ENCODE measurements at regions not wholly inside any gene's neighbourhood (a gene's known extent, or its start where the extent isn't known, plus 50 kb on each side); places are given as distances from the start of the nearest gene placed in this dataset.
"Not testable (repeated sequence)": the region's sequence is repeated elsewhere in the genome, so short reads cannot be mapped to it uniquely, and the experiment has no call there.

GRCh38 chr5:87732875-87733768 is 320.4 kb upstream of the CCNH start:
- no peak for DNase-seq

- no peak for DNase-seq
Observed at GRCh38 chr5:87729781-87730180, 317.1 kb upstream of the CCNH start.

DNA sequence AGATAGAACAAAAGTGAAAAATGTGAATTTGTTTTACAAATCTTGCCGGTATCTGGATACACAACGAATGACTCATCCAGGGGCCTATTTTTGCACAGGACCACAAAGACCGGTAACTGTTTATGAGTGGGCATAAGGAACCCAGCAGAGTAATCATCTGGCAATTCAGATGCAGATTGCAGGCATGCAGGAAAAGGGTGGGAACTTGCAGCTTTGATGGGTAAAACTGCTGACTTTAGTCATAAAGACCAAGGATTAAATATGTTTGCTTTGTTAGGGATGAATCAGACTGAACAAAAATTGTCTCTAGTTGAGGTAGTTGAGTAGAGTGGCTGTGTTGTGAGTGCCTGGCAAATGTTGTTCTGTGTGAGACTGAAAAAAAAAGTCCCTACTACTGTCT is 309.6 kb upstream of the CCNH start:
- no peak for DNase-seq

DNA sequence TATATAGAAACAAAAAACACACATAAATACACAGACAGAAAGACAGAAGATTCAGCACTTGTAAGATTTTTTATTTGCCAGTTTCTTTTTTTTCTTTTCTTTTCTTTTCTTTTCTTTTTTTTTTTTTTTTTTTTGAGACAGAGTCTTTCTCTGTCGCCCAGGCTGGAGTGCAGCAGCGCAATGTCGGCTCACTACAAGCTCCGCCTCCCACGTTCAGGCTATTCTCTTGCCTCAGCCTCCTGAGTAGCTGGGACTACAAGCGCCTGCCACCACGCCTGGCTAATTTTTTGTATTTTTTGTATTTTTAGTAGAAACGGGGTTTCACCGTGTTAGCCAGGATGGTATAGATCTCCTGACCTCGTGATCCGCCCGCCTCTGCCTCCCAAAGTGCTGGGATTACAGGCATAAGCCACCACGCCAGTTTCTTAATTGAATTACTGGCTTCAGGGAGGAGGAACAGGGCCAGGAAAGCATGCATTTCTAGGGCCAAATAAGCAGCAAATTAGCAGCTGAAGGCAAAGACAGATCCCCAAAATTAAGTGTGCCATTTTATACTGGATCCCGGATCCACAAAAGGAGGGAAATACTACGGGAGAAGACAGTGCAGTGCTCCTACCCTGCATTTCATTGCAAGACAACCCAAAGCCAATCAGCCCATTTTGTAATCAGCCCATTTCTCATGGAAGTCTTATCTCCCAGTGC is 305.6 kb upstream of the CCNH start:
- DNase-seq = not testable (repeated sequence)

DNA sequence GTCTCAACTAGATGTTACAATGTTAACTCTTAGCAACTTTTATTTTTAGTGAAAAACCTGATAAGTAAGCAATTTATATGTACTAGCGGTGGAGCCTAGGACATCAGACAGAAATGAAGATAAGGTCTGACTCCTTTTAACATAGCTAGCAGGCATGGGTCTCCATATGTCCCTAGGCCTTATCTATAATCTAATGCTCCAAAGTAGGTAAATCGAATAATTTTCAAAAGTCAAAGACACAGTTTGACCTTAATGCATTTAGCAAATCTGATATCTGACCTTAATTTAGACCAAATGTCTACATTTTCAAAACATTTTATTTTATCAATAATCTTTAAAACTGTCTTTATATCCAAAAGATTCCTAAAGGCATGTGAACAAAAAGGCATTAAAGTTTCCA is 305.0 kb upstream of the CCNH start:
- DNase-seq = no peak

GRCh38 chr5:87705876-87706275 is 293.1 kb upstream of the CCNH start:
- DNase-seq = no peak

GRCh38 chr5:87686975-87687374 is 274.2 kb upstream of the CCNH start:
- DNase-seq = no peak

- no peak for DNase-seq
Observed at GRCh38 chr5:87686018-87686417, 273.3 kb upstream of the CCNH start.

DNA sequence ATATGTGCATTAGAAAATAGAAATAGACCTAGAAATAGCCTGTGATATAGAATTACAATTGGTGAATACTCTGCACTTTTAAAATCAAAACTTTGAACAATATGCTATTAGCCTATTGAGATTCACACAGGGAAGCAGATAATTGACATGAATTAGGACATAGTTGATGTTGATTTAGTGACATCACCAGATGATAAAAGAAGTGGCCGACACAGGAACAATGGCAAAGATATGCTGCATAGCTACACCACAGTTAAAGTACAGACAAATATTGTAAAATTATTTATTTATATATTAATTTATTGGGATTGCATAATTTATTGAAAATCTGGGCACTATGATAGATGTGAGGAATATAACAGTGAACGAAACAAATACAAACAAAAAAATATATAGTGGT is 261.5 kb upstream of the CCNH start:
- no peak for DNase-seq

GRCh38 chr5:87671146-87671545 is 258.4 kb upstream of the CCNH start:
- DNase-seq = no peak

- no peak for DNase-seq
Observed at GRCh38 chr5:87665166-87665565, 252.4 kb upstream of the CCNH start.

GRCh38 chr5:87661784-87662566 is 249.2 kb upstream of the CCNH start:
- DNase-seq = no peak

- no peak for DNase-seq
Observed at GRCh38 chr5:87653242-87653641, 240.5 kb upstream of the CCNH start.

GRCh38 chr5:87650284-87650683 is 237.6 kb upstream of the CCNH start:
- no peak for DNase-seq

GRCh38 chr5:87649455-87649854 is 236.7 kb upstream of the CCNH start:
- no peak for DNase-seq

DNA sequence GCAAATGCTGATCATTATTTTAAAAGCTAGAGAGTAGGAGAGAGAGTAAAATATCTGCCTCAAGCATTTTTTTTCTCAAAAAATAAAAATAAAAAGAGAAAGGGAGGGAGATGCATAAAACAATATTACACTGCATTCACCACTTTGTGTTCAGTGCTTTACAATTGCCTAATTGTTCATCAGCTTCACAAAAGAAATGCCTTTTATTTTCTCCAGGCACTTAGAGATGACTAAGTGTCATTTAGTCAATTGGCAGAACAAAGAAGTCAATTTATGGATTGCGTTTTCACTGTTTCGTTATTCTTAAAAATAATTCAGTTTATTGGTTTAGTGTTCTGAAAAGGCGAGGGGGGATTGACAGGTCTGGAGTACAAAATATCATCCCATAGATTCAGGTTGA is 232.5 kb upstream of the CCNH start:
- no peak for DNase-seq

DNA sequence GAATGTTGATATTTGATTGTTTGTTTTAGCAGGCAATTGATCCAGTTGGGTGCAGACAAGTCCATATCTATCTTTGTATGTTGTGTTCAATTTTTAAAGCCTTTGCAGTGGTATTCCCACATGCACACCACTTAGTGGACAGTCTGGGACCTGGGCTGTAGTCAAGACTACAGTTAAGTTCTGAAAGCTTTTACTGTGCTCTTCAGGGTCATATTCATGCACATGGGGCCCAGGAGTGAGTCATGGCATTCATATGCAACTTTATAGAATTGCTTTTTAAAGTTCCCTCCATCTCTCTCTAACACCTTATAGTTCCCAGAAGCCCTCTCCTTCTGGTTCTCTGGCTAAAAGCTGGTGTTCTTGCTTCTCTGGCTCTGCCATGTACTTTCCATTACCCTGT is 228.2 kb upstream of the CCNH start:
- DNase-seq = no peak

GRCh38 chr5:87627363-87627762 is 214.6 kb upstream of the CCNH start:
- DNase-seq = no peak

- DNase-seq = no peak
Observed at GRCh38 chr5:87608385-87608784, 195.7 kb upstream of the CCNH start.

DNA sequence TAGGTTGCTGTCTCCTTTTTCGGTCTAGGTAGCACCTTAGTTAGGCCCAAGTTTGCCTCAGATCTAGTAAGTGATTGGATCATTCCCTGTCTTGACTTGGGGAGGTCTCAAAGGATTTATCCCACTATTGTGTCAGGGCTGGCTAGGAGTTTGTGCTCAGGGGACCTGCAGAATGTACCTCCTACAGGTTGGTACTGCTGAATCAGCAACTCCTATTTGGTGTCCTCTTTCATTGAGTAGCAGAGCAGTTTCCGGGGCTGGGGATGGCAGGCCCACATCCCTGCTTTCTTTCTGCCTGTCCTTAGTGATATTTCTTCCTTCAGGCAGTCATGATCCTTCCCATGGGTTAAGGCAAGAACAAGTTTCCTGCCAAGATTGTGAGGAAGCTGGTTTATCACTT is 192.9 kb upstream of the CCNH start:
- no peak for DNase-seq

DNA sequence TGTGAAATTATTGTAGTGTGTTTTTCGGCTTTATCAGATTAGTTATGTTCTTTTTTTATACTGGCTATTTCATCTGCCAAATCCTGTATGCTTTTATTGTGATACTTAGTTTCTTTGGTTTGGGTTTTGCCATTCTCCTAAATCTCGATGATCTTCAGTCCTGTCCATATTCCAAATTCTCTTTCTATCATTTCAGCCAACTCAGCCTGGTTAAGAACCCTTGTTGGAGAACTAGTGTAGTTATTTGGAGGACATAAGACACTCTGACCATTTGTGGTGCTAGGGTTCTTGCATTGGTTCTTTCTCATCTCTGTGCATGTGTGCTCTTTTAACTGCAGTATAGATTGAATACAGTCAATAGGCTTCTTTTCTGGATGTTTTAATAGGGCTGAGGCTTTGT is 187.0 kb upstream of the CCNH start:
- no peak for DNase-seq

- no peak for DNase-seq
Observed at GRCh38 chr5:87598460-87598859, 185.7 kb upstream of the CCNH start.

DNA sequence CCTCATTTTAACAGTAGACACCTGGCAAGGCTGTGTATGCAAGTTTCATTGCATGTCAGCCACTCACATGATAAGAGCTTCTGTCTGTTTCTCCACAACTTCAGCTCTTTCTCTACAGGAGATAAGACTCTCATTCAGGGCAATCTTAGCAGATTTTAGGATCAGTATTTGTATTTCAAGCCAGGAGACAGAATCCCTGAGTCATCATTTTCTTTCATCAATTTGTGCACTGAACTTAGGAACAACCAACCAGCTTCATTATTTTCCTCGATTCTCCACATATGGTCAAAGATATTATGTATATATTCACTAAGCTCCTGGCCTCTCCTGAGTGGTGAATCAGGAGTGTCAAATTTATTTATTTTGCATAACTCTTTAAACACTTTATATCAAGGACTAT is 181.8 kb upstream of the CCNH start:
- no peak for DNase-seq

DNA sequence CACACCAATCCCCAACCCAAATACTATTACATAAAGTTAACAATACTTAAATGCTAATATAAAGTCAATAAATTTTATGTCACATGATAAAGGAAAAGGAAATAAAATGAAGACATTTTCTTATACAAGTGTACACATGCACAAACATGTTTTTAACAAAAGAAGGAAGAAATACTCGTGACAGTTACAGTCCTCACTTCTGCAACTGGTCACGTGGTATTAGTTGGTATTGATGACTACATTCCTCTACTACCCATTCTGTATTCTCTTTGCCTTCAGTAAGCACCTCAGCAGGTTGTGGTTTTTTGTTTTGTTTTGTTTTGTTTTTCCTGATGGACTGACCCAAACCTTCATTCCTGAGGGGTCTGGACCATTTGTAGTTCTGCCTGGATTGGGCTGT is 176.9 kb upstream of the CCNH start:
- DNase-seq = no peak
